HUES48 (cell line): ENCODE measurements at regions not wholly inside any gene's neighbourhood (a gene's known extent, or its start where the extent isn't known, plus 50 kb on each side); places are given as distances from the start of the nearest gene placed in this dataset.
A peak's percentile ranks its signal among the peaks of the same experiment; 100 is the strongest.
"Not testable (repeated sequence)": the region's sequence is repeated elsewhere in the genome, so short reads cannot be mapped to it uniquely, and the experiment has no call there.

Source experiments
- H3K27ac ChIP-seq: one replicate; pipeline ENCODE4 v1.7.0; 2013; ENCODE audit warnings: low read depth, low read length, inconsistent platforms
- H3K27me3 ChIP-seq: 2 replicates; pipeline ENCODE4 v1.6.1; 2013; ENCODE audit warnings: mild to moderate bottlenecking, low read length; ENCODE audit not compliant: control insufficient read depth, insufficient read depth
- H3K36me3 ChIP-seq: 2 replicates; pipeline ENCODE4 v1.6.1; 2013; ENCODE audit warnings: low read length; ENCODE audit not compliant: control insufficient read depth, insufficient read depth
- H3K4me1 ChIP-seq: 2 replicates; pipeline ENCODE4 v1.6.1; 2013; ENCODE audit warnings: mild to moderate bottlenecking, low read length; ENCODE audit not compliant: control insufficient read depth, insufficient read depth
- H3K4me3 ChIP-seq: 2 replicates; pipeline ENCODE4 v1.5.1; 2013; ENCODE audit warnings: mild to moderate bottlenecking, low read depth, low read length
- H3K9ac ChIP-seq: 2 replicates; pipeline ENCODE4 v1.6.1; 2013; ENCODE audit warnings: mild to moderate bottlenecking, low read depth, low read length, moderate library complexity
- H3K9me3 ChIP-seq: 2 replicates; pipeline ENCODE4 v1.6.1; 2013; ENCODE audit warnings: low read length; ENCODE audit not compliant: control insufficient read depth, insufficient read depth

DNA sequence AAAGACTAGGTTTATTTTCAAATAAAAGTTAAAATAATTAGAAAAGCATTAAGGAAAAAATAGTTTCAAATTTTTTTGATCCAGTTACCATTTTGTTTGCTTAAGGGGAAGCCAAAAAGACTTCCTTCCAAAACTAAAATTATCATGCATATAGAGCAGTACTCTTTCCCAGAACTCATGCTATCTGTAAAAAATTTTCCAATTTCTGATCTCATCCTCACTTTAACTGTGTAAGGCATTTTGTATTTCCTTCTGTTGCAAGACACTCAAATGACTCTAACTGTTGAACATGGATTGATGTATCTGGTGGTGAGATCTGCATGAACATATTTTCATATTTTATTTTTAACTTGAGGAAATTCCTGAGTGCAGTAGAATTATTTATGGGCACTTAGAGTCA is 150.1 kb downstream of the ADAM29 start:
- Histone ChIP-seq H3K36me3 (no peaks in the 10 kb centered on the region), H3K4me3 (no peak overlapping the region), H3K9ac (no peak overlapping the region), H3K27me3 (no peaks in the 10 kb centered on the region), H3K27ac (no peak overlapping the region), H3K4me1 (peaks cover 16% of the 10 kb centered on the region; the same call in 1 of the 2 replicates), H3K9me3 (no peaks in the 10 kb centered on the region)

DNA sequence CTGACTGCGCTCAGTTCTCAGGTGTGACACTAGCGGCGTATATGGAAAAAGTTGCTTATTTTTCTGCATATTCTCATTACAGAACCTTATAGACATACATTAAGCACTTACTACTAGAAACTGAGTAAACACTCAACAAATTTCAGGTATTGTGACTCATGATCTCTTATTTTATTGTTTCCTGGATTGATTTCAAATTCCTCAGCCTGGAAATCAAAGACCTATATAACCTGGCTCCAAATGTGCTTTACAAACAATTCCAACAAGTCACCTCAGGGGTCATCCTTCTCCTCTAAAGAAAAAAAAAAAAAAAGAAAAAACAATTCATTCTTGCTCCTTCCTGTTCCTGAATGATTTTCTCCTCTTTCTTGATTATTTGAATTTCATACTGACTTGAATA is 152.3 kb downstream of the ADAM29 start:
- H3K36me3 ChIP-seq = no peaks in the 10 kb centered on the region
- H3K27me3 ChIP-seq = no peaks in the 10 kb centered on the region
- H3K27ac ChIP-seq = no peak overlapping the region
- H3K4me3 ChIP-seq = no peak overlapping the region
- H3K9ac ChIP-seq = no peak overlapping the region
- peaks cover 12% of the 10 kb centered on the region; the same call in 1 of the 2 replicates for H3K4me1 ChIP-seq
- no peaks in the 10 kb centered on the region; the same call in 1 of the 2 replicates for H3K9me3 ChIP-seq

DNA sequence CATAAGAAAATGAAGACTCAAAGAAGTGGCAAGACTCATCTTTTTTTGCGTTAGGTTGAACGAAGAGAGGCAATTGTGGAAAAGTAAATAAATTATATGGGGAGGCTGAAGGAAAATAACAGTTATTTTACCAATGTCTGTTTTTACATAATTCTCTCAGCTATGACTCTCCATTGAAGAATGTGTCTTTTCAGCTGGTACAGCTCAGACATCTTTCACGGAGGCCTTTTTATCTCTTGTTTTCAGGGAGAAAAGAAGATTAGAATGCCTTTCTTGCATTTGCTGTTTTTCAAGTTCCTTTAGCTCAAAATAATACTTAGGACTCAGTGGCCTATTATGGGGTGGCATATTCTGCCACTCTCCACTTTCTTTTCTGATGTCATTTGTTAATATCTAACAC is 153.0 kb downstream of the ADAM29 start:
- Histone ChIP-seq H3K9ac (no peak overlapping the region), H3K27me3 (no peaks in the 10 kb centered on the region), H3K4me3 (no peak overlapping the region), H3K9me3 (no peaks in the 10 kb centered on the region; the same call in 1 of the 2 replicates), H3K27ac (peak overlapping the region; percentile 61), H3K4me1 (peaks cover 12% of the 10 kb centered on the region; the same call in 1 of the 2 replicates), H3K36me3 (no peaks in the 10 kb centered on the region)

DNA sequence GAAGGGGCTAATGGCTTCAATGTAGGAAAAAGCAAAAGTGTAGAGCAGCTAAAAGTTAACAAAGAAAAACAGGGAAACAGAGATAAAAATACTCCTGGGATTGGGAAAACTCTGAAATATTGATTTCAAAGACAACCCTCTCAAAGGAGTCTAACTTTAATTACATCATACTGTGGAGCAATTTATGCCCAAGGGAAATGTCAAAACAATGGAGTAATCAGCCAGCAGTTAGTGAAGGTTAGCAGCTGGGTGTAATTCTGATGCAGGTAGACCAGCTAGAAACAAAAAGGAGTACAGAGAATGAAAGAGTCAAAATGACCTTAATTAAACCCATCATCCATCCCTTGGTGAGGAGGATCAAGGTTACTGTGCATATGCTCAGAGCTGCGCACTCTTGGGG is 169.0 kb downstream of the ADAM29 start:
- Histone ChIP-seq H3K27me3 (no peaks in the 10 kb centered on the region), H3K9me3 (peaks cover 4% of the 10 kb centered on the region; the same call in 1 of the 2 replicates)

DNA sequence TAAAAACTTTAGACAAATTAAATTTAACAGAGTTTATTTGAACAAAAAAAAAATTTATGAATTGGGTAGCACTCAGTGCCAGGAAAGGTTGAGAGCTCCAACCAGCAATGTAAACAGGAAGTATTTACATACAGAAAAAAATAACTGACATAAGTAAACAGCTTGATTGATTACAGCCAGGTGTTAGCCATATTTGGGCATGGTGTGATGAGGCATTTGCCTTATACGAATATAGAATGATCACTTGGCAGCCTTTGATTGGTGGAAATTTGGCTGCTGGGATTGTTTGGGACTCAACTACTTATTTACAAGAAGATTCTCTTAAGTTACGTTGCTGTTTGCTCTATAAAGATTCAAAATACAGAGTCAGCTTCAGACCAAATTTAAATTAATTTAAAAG is 172.0 kb downstream of the ADAM29 start:
- H3K4me1 ChIP-seq = no peaks in the 10 kb centered on the region
- no peak overlapping the region for H3K27ac ChIP-seq
- no peaks in the 10 kb centered on the region for H3K36me3 ChIP-seq
- no peak overlapping the region for H3K4me3 ChIP-seq
- H3K27me3 ChIP-seq = no peaks in the 10 kb centered on the region
- H3K9me3 ChIP-seq = peaks cover 4% of the 10 kb centered on the region; the same call in 1 of the 2 replicates
- H3K9ac ChIP-seq = no peak overlapping the region

More for the DNA sequence above, 169.0 kb downstream of the ADAM29 start:
- Histone ChIP-seq H3K36me3 (no peaks in the 10 kb centered on the region), H3K27ac (no peak overlapping the region), H3K4me1 (no peaks in the 10 kb centered on the region), H3K9ac (no peak overlapping the region), H3K4me3 (no peak overlapping the region)

DNA sequence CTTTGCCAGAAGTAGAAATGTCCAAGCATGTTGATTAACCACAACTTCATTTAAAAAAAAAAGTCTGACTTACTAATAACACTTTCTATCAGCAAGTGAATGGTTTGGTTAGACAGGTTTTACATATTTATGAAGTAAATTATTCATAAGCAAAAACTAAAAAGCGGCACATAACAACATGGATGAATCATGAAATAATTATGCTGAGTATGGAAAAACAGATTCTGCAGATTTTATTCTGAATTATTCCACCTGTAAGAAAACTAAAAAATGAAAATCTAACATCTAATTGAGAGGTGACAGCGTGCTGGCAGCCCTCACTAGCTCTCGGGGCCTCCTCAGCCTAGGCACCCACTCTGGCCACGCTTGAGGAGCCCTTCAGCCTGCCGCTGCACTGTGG is 173.5 kb downstream of the ADAM29 start:
- H3K36me3 ChIP-seq = no peaks in the 10 kb centered on the region
- no peak overlapping the region for H3K9ac ChIP-seq
- H3K27ac ChIP-seq = no peak overlapping the region
- no peak overlapping the region for H3K4me3 ChIP-seq
- H3K9me3 ChIP-seq = peaks cover 4% of the 10 kb centered on the region; the same call in 1 of the 2 replicates
- H3K4me1 ChIP-seq = no peaks in the 10 kb centered on the region
- H3K27me3 ChIP-seq = no peaks in the 10 kb centered on the region

DNA sequence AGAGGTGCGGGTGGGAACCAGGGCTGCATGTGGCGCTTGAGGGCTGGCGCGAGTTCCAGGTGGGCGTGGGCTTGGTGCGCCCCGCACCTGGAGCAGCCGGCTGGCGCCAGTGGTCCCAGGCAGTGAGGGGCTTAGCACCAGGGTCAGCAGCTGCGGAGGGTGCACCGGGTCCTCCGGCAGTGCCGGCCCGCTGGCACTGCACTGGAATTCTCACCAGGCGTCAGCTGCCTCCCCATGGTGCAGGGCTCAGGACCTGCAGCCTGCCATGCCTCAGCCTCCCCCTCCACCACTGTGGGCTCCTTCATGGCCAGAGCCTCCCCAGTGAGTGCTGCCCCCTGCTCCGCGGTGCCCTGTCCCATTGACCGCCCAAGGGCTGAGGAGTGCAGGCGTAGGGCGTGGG is 174.0 kb downstream of the ADAM29 start:
- Histone ChIP-seq H3K9me3 (peaks cover 4% of the 10 kb centered on the region; the same call in 1 of the 2 replicates), H3K27me3 (no peaks in the 10 kb centered on the region), H3K4me3 (no peak overlapping the region), H3K4me1 (no peaks in the 10 kb centered on the region), H3K27ac (no peak overlapping the region), H3K9ac (no peak overlapping the region), H3K36me3 (no peaks in the 10 kb centered on the region)

DNA sequence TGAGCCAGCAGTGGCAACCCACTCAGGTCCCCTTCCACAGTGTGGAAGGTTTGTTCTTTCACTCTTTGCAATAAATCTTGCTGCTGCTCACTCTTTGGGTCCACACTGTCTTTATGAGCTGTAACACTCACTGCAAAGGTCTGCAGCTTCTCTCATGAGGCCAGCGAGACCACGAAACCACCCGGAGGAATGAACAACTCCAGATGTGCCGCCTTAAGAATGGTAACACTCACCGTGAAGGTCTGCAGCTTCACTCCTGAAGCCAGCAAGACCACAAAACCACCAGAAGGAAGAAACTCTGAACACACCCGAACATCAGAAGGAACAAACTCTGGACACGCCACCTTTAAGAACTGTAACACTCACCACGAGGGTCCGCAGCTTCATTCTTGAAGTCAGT is 174.9 kb downstream of the ADAM29 start:
- H3K27me3 ChIP-seq, H3K4me3 ChIP-seq, H3K9ac ChIP-seq, H3K9me3 ChIP-seq, H3K27ac ChIP-seq, H3K4me1 ChIP-seq, H3K36me3 ChIP-seq: not testable (repeated sequence)

DNA sequence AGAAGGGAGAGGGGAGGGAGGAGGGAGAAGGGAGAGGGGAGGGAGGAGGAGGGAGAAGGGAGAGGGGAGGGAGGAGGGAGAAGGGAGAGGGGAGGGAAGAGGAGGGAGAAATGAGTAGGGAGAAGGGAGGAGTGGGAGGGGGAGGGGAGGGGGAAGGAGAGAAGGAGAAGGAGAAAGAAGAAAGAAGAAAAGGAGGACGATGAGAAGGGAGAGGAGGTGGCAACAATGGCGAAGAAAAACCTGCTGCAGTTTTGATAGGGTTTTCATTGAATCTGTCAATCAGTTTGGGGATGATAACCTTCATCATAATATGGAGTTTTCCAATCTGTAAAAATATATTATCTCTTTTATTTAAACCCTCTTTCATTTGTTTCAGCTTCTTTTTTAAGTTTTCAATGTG is 185.2 kb downstream of the ADAM29 start:
- Histone ChIP-seq H3K27ac (no peak overlapping the region), H3K4me3 (no peak overlapping the region), H3K27me3 (no peaks in the 10 kb centered on the region), H3K9ac (no peak overlapping the region), H3K36me3 (no peaks in the 10 kb centered on the region), H3K4me1 (no peaks in the 10 kb centered on the region), H3K9me3 (no peaks in the 10 kb centered on the region)

DNA sequence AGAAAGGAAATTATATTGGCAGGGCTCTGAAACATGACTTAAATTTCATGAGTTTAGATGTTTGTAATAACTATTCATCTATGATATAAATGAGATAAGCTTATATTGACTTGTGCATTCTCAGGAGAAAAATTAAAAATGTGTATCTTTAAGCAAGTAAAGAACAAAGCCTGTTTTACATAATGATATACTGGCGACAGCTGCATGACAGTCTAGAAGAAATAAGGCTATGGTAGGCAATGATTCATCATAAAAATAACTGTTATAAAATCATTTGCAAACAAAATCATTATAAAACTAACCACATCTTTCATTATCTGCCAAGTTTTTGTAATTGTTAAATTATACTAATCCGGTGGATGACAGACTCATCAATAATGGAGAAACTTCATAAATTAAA is 188.1 kb downstream of the ADAM29 start:
- H3K36me3 ChIP-seq = no peaks in the 10 kb centered on the region
- no peaks in the 10 kb centered on the region for H3K27me3 ChIP-seq
- no peak overlapping the region for H3K9ac ChIP-seq
- no peaks in the 10 kb centered on the region for H3K4me1 ChIP-seq
- no peaks in the 10 kb centered on the region for H3K9me3 ChIP-seq
- H3K4me3 ChIP-seq = no peak overlapping the region
- no peak overlapping the region for H3K27ac ChIP-seq

DNA sequence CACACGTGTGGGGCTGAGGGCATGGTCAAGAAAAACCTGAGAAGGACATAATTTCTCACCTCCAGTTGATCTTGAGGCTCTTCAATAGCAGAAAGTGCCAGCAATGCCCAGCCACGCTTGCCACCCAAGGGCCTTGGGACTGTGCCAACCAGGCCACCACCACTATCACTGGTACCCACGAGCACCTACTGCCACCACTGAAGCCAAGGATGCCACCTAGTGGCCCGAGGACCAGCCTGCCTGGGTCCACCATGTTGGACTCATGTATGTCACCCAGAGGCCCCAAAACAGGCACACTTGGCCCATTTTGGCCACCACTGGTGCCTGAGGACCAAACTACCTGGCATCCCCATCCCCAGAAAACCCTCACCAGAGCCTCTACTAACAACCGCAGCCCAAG is 191.8 kb downstream of the ADAM29 start:
- Histone ChIP-seq H3K36me3 (no peaks in the 10 kb centered on the region), H3K4me1 (no peaks in the 10 kb centered on the region), H3K9me3 (no peaks in the 10 kb centered on the region)

More for the DNA sequence above, 191.8 kb downstream of the ADAM29 start:
- Histone ChIP-seq H3K27ac (no peak overlapping the region), H3K27me3 (no peaks in the 10 kb centered on the region), H3K4me3 (no peak overlapping the region), H3K9ac (no peak overlapping the region)
